ENCODE measurements at regions not wholly inside any gene's neighbourhood (a gene's known extent, or its start where the extent isn't known, plus 50 kb on each side); places are given as distances from the start of the nearest gene placed in this dataset.

DNA sequence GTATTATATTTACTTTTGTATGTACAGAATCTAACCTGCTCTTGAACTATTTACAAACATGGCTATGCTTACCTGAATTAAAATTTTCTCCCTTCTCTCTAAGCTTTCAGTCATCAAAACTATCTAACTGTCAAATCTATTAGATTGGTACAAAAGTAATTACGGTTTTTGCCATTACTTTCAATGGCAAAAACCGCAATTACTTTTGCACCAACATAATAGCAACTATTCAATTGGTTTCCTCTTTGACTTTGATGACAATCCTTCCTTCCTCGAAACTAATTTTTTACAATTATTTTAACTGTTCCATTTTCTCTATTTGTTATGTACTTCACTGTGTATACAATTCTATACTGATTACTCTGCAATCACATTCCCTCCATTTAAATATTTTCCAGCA is 1019.4 kb upstream of the CDH2 start:
- CTCF ChIA-PET = no interaction called here
- ATAC-seq (no peak), DNase-seq (no peak)
- Mint-ChIP-seq H3K27me3 (no peaks in the 10 kb centered on the region), H3K4me1 (no peaks in the 10 kb centered on the region), H3K9me3 (peaks cover 3 to 48% (median 15%) of the 10 kb centered on the region in 11 donors), H3K36me3 (no peaks in the 10 kb centered on the region), H3K4me3 (no peak overlapping the region), H3K27ac (no peak overlapping the region)
- intact Hi-C loops (cut with micrococcal nuclease) = no loop called here
- Histone ChIP-seq H3K9me3 (ENCODE audit: control insufficient read depth in 2 of 3, low read length in 3 of 3) (no peaks in the 10 kb centered on the region), H3K4me3 (ENCODE audit: low read length) (no peak overlapping the region), H3K4me1 (ENCODE audit: control insufficient read depth in 2 of 2, insufficient read depth in 2 of 2, low read length in 2 of 2) (no peaks in the 10 kb centered on the region), H3K36me3 (ENCODE audit: control insufficient read depth in 2 of 3, insufficient read depth in 3 of 3, low read length in 3 of 3) (no peaks in the 10 kb centered on the region), H3K27ac (ENCODE audit: low read depth, low read length) (no peak overlapping the region), H3K27me3 (ENCODE audit: control insufficient read depth in 2 of 2, insufficient read depth in 2 of 2, low read length in 2 of 2) (no peaks in the 10 kb centered on the region)
- POLR2A ChIA-PET = no interaction called here

- H3K36me3 ChIP-seq (ENCODE audit: control insufficient read depth in 2 of 3, insufficient read depth in 3 of 3, low read length in 3 of 3) = no peaks in the 10 kb centered on the region
- no peak for DNase-seq
- H3K27ac Mint-ChIP-seq = no peak overlapping the region
- intact Hi-C loops (cut with micrococcal nuclease) = no loop called here
- ChIA-PET POLR2A (no interaction called here), CTCF (no interaction called here)
- H3K27me3 Mint-ChIP-seq = no peaks in the 10 kb centered on the region
- no peaks in the 10 kb centered on the region for H3K36me3 Mint-ChIP-seq
- no peak for ATAC-seq
- H3K9me3 ChIP-seq (ENCODE audit: control insufficient read depth in 2 of 3, low read length in 3 of 3) = no peaks in the 10 kb centered on the region
- H3K4me1 Mint-ChIP-seq = peaks cover 0 to 1% (median 0%) of the 10 kb centered on the region in 7 donors
- no peaks in the 10 kb centered on the region for H3K4me1 ChIP-seq (ENCODE audit: control insufficient read depth in 2 of 2, insufficient read depth in 2 of 2, low read length in 2 of 2)
- H3K27me3 ChIP-seq (ENCODE audit: control insufficient read depth in 2 of 2, insufficient read depth in 2 of 2, low read length in 2 of 2) = no peaks in the 10 kb centered on the region
- peaks cover 0 to 29% (median 3%) of the 10 kb centered on the region in 11 donors for H3K9me3 Mint-ChIP-seq
- H3K4me3 ChIP-seq (ENCODE audit: low read length) = no peak overlapping the region
- no peak overlapping the region for H3K4me3 Mint-ChIP-seq
- no peak overlapping the region for H3K27ac ChIP-seq (ENCODE audit: low read depth, low read length)
These were observed 1014.3 kb upstream of the CDH2 start for GRCh38 chr18:29191263-29191662.

- POLR2A ChIA-PET = no interaction called here
- Mint-ChIP-seq H3K4me3 (no peak overlapping the region), H3K4me1 (peaks cover 0 to 1% (median 0%) of the 10 kb centered on the region in 7 donors), H3K27ac (no peak overlapping the region), H3K36me3 (no peaks in the 10 kb centered on the region), H3K27me3 (no peaks in the 10 kb centered on the region), H3K9me3 (peaks cover 0 to 22% (median 4%) of the 10 kb centered on the region in 11 donors)
- no peaks in the 10 kb centered on the region for H3K27me3 ChIP-seq (ENCODE audit: control insufficient read depth in 2 of 2, insufficient read depth in 2 of 2, low read length in 2 of 2)
- DNase-seq (no peak), ATAC-seq (no peak)
- H3K4me1 ChIP-seq (ENCODE audit: control insufficient read depth in 2 of 2, insufficient read depth in 2 of 2, low read length in 2 of 2) = no peaks in the 10 kb centered on the region
- H3K9me3 ChIP-seq (ENCODE audit: control insufficient read depth in 2 of 3, low read length in 3 of 3) = no peaks in the 10 kb centered on the region
- CTCF ChIA-PET = no interaction called here
- H3K27ac ChIP-seq (ENCODE audit: low read depth, low read length) = no peak overlapping the region
- H3K36me3 ChIP-seq (ENCODE audit: control insufficient read depth in 2 of 3, insufficient read depth in 3 of 3, low read length in 3 of 3) = no peaks in the 10 kb centered on the region
- no peak overlapping the region for H3K4me3 ChIP-seq (ENCODE audit: low read length)
- intact Hi-C loops (cut with micrococcal nuclease) = no loop called here
These were observed 1011.8 kb upstream of the CDH2 start for GRCh38 chr18:29188760-29189159.

GRCh38 chr18:29185801-29186200 is 1008.9 kb upstream of the CDH2 start:
- H3K27me3 Mint-ChIP-seq = no peaks in the 10 kb centered on the region
- ATAC-seq (no peak), DNase-seq (no peak)
- no peak overlapping the region for H3K27ac Mint-ChIP-seq
- no peaks in the 10 kb centered on the region for H3K4me1 ChIP-seq (ENCODE audit: control insufficient read depth in 2 of 2, insufficient read depth in 2 of 2, low read length in 2 of 2)
- H3K27me3 ChIP-seq (ENCODE audit: control insufficient read depth in 2 of 2, insufficient read depth in 2 of 2, low read length in 2 of 2) = no peaks in the 10 kb centered on the region
- H3K27ac ChIP-seq (ENCODE audit: low read depth, low read length) = no peak overlapping the region
- intact Hi-C loops (cut with micrococcal nuclease) = no loop called here
- H3K4me1 Mint-ChIP-seq = peaks cover 0 to 1% (median 0%) of the 10 kb centered on the region in 7 donors
- ChIA-PET CTCF (no interaction called here), POLR2A (no interaction called here)
- H3K36me3 Mint-ChIP-seq = no peaks in the 10 kb centered on the region
- H3K4me3 ChIP-seq (ENCODE audit: low read length) = no peak overlapping the region
- peaks cover 0 to 10% (median 3%) of the 10 kb centered on the region in 11 donors for H3K9me3 Mint-ChIP-seq
- no peaks in the 10 kb centered on the region for H3K9me3 ChIP-seq (ENCODE audit: control insufficient read depth in 2 of 3, low read length in 3 of 3)
- no peak overlapping the region for H3K4me3 Mint-ChIP-seq
- H3K36me3 ChIP-seq (ENCODE audit: control insufficient read depth in 2 of 3, insufficient read depth in 3 of 3, low read length in 3 of 3) = no peaks in the 10 kb centered on the region

DNA sequence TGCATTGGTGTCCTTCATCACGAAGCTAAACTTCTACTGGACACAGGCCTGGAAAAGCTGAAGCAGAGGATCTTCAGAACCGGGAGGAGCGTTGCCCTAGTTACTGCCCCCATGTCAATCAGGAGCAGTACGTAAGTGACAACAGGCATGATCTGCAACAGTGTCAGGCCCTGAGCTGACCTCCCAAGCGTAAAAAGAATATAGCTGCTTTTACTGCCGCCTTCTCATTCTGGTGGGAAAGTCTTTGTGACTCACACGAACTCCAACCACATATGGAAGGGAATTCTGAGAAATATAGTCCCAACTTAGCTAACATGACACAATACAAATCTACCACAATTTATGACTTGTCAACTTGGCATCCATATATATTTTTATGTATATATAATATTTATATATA is 1007.7 kb upstream of the CDH2 start:
- Mint-ChIP-seq H3K9me3 (peaks cover 0 to 7% (median 3%) of the 10 kb centered on the region in 11 donors), H3K27me3 (no peaks in the 10 kb centered on the region), H3K36me3 (no peaks in the 10 kb centered on the region), H3K4me3 (no peak overlapping the region), H3K4me1 (no peaks in the 10 kb centered on the region), H3K27ac (no peak overlapping the region)
- ChIA-PET POLR2A (no interaction called here), CTCF (no interaction called here)
- no peak for DNase-seq
- H3K4me3 ChIP-seq (ENCODE audit: low read length) = no peak overlapping the region
- H3K9me3 ChIP-seq (ENCODE audit: control insufficient read depth in 2 of 3, low read length in 3 of 3) = no peaks in the 10 kb centered on the region
- no peak overlapping the region for H3K27ac ChIP-seq (ENCODE audit: low read depth, low read length)
- H3K27me3 ChIP-seq (ENCODE audit: control insufficient read depth in 2 of 2, insufficient read depth in 2 of 2, low read length in 2 of 2) = no peaks in the 10 kb centered on the region
- ATAC-seq = no peak
- intact Hi-C loops (cut with micrococcal nuclease) = no loop called here
- no peaks in the 10 kb centered on the region for H3K36me3 ChIP-seq (ENCODE audit: control insufficient read depth in 2 of 3, insufficient read depth in 3 of 3, low read length in 3 of 3)
- no peaks in the 10 kb centered on the region for H3K4me1 ChIP-seq (ENCODE audit: control insufficient read depth in 2 of 2, insufficient read depth in 2 of 2, low read length in 2 of 2)

GRCh38 chr18:29181151-29181901 is 1004.4 kb upstream of the CDH2 start:
- Histone ChIP-seq H3K9me3 (ENCODE audit: control insufficient read depth in 2 of 3, low read length in 3 of 3) (no peaks in the 10 kb centered on the region), H3K27ac (ENCODE audit: low read depth, low read length) (no peak overlapping the region), H3K4me3 (ENCODE audit: low read length) (no peak overlapping the region), H3K27me3 (ENCODE audit: control insufficient read depth in 2 of 2, insufficient read depth in 2 of 2, low read length in 2 of 2) (no peaks in the 10 kb centered on the region), H3K36me3 (ENCODE audit: control insufficient read depth in 2 of 3, insufficient read depth in 3 of 3, low read length in 3 of 3) (no peaks in the 10 kb centered on the region), H3K4me1 (ENCODE audit: control insufficient read depth in 2 of 2, insufficient read depth in 2 of 2, low read length in 2 of 2) (no peaks in the 10 kb centered on the region)
- POLR2A ChIA-PET = no interaction called here
- ATAC-seq (no peak), DNase-seq (no peak)
- Mint-ChIP-seq H3K9me3 (peaks cover 0 to 16% (median 4%) of the 10 kb centered on the region in 11 donors), H3K4me1 (no peaks in the 10 kb centered on the region), H3K27me3 (no peaks in the 10 kb centered on the region), H3K27ac (no peak overlapping the region), H3K4me3 (no peak overlapping the region), H3K36me3 (no peaks in the 10 kb centered on the region)
- intact Hi-C loops (cut with micrococcal nuclease) = no loop called here
- CTCF ChIA-PET = no interaction called here

GRCh38 chr18:29176681-29177080 is 999.8 kb upstream of the CDH2 start:
- Histone ChIP-seq H3K4me1 (ENCODE audit: control insufficient read depth in 2 of 2, insufficient read depth in 2 of 2, low read length in 2 of 2) (no peaks in the 10 kb centered on the region), H3K9me3 (ENCODE audit: control insufficient read depth in 2 of 3, low read length in 3 of 3) (no peaks in the 10 kb centered on the region), H3K27me3 (ENCODE audit: control insufficient read depth in 2 of 2, insufficient read depth in 2 of 2, low read length in 2 of 2) (no peaks in the 10 kb centered on the region), H3K27ac (ENCODE audit: low read depth, low read length) (no peak overlapping the region), H3K36me3 (ENCODE audit: control insufficient read depth in 2 of 3, insufficient read depth in 3 of 3, low read length in 3 of 3) (no peaks in the 10 kb centered on the region), H3K4me3 (ENCODE audit: low read length) (no peak overlapping the region)
- CTCF ChIA-PET = no interaction called here
- no peaks in the 10 kb centered on the region for H3K4me1 Mint-ChIP-seq
- no peaks in the 10 kb centered on the region for H3K36me3 Mint-ChIP-seq
- DNase-seq (no peak), ATAC-seq (no peak)
- H3K27ac Mint-ChIP-seq = no peak overlapping the region
- no peak overlapping the region for H3K4me3 Mint-ChIP-seq
- intact Hi-C loops (cut with micrococcal nuclease) = loop anchor here in 1 of 2 donors (5.0 kb wide), 1 partner anchor 46 kb away; no protein-coding TSS in a partner anchor
- no peaks in the 10 kb centered on the region for H3K27me3 Mint-ChIP-seq
- peaks cover 0 to 16% (median 4%) of the 10 kb centered on the region in 11 donors for H3K9me3 Mint-ChIP-seq
- POLR2A ChIA-PET = no interaction called here

All from naive thymus-derived CD4-positive, alpha-beta T cell (primary cell).